Neural cell (in vitro differentiated cells): ENCODE measurements at regions not wholly inside any gene's neighbourhood (a gene's known extent, or its start where the extent isn't known, plus 50 kb on each side); places are given as distances from the start of the nearest gene placed in this dataset.

Experiments
- H2AFZ ChIP-seq: fragments of 200-600, 300-800 bp; sonication (generic), shearing (Covaris generic); 2 replicates; pipeline ENCODE4 v1.6.0; 2014; ENCODE audit warnings: low read depth, mild to moderate bottlenecking, antibody characterized with exemption, low read length, moderate library complexity
- H3F3A ChIP-seq: fragments of 200-600 bp; shearing (Covaris generic); 2 replicates; pipeline ENCODE4 v1.6.1; 2016; ENCODE audit warnings: mild to moderate bottlenecking, moderate library complexity, mixed read lengths, antibody characterized with exemption, low read length; ENCODE audit not compliant: insufficient read depth, poor library complexity, severe bottlenecking
- H3K27ac ChIP-seq: fragments of 200-600, 300-800 bp; sonication (generic), shearing (Covaris generic); 2 replicates; pipeline ENCODE4 v1.5.1; 2014; ENCODE audit warnings: mild to moderate bottlenecking, low read length, moderate library complexity
- H3K27me3 ChIP-seq: fragments of 300-800, 200-600 bp; sonication (generic), shearing (Covaris generic); 2 replicates; pipeline ENCODE4 v1.6.0; 2014; ENCODE audit warnings: mild to moderate bottlenecking, low read depth, low read length, moderate library complexity; ENCODE audit not compliant: insufficient read depth
- H3K36me3 ChIP-seq: fragments of 300-800, 200-600 bp; sonication (generic), shearing (Covaris generic); 2 replicates; pipeline ENCODE4 v1.5.1; 2014; ENCODE audit warnings: mild to moderate bottlenecking, antibody characterized with exemption, low read length, moderate library complexity; ENCODE audit not compliant: insufficient read depth
- H3K4me2 ChIP-seq: fragments of 300-800, 200-600 bp; sonication (generic), shearing (Covaris generic); 2 replicates; pipeline ENCODE4 v1.6.0; 2014; ENCODE audit warnings: mild to moderate bottlenecking, low read length
- H3K4me3 ChIP-seq: fragments of 300-800, 200-600 bp; sonication (generic), shearing (Covaris generic); 2 replicates; pipeline ENCODE4 v1.5.1; 2014; ENCODE audit warnings: mild to moderate bottlenecking, low read length, moderate library complexity
- H3K79me2 ChIP-seq: fragments of 200-600 bp; shearing (Covaris generic); replicated peaks from 2 replicates; pipeline ENCODE4 v1.6.0; 2014; ENCODE audit warnings: mild to moderate bottlenecking, low read length, moderate library complexity; ENCODE audit not compliant: insufficient read depth
- H3K9ac ChIP-seq: fragments of 300-800, 200-600 bp; sonication (generic), shearing (Covaris generic); 2 replicates; pipeline ENCODE4 v1.6.1; 2016; ENCODE audit warnings: mild to moderate bottlenecking, low read length, mixed read lengths
- H3K9me2 ChIP-seq: fragments of 200-600 bp; shearing (Covaris generic); 2 replicates; pipeline ENCODE4 v1.6.1; 2016; ENCODE audit warnings: mild to moderate bottlenecking, low read length, mixed read lengths; ENCODE audit not compliant: insufficient read depth
- H3K9me3 ChIP-seq: fragments of 200-600, 300-800 bp; sonication (generic), shearing (Covaris generic); 2 replicates; pipeline ENCODE4 v1.6.1; 2016; ENCODE audit warnings: mild to moderate bottlenecking, mixed run types, low read length, moderate library complexity, mixed read lengths
- H4K20me1 ChIP-seq: fragments of 200-600 bp; shearing (Covaris generic); 2 replicates; pipeline ENCODE4 v1.6.1; 2016; ENCODE audit warnings: mild to moderate bottlenecking, mixed run types; ENCODE audit not compliant: insufficient read depth
- EP300 ChIP-seq: fragments of 450-650 bp; conservative IDR thresholded peaks from 2 replicates; pipeline ENCODE4 v1.6.1; 2014; ENCODE audit warnings: antibody characterized with exemption, mild to moderate bottlenecking, moderate library complexity; ENCODE audit not compliant: poor library complexity, severe bottlenecking
- EZH2 ChIP-seq: fragments of 200-600, 300-800 bp; shearing (Covaris generic), sonication (generic); IDR thresholded peaks from 2 replicates; pipeline ENCODE4 v1.6.1; 2014; ENCODE audit warnings: antibody characterized with exemption, low read length, borderline replicate concordance, mild to moderate bottlenecking; ENCODE audit not compliant: insufficient read depth, poor library complexity, severe bottlenecking
- MXI1 ChIP-seq: fragments of 450-650 bp; conservative IDR thresholded peaks from 2 replicates; pipeline ENCODE4 v1.6.1; 2014; ENCODE audit warnings: antibody characterized with exemption, mild to moderate bottlenecking; ENCODE audit not compliant: poor library complexity, severe bottlenecking
- POLR2AphosphoS5 ChIP-seq: IDR thresholded peaks from 2 replicates; pipeline ENCODE4 v1.6.1; 2012
- RAD21 ChIP-seq: fragments of 450-650 bp; conservative IDR thresholded peaks from 2 replicates; pipeline ENCODE4 v1.6.1; 2014; ENCODE audit warnings: antibody characterized with exemption, mild to moderate bottlenecking, moderate library complexity
- SMC3 ChIP-seq: fragments of 450-650 bp; conservative IDR thresholded peaks from 2 replicates; pipeline ENCODE4 v1.6.1; 2014; ENCODE audit warnings: antibody characterized with exemption, mild to moderate bottlenecking, moderate library complexity; ENCODE audit not compliant: poor library complexity
- TAF1 ChIP-seq: IDR thresholded peaks from 2 replicates; pipeline ENCODE4 v1.6.1; 2012; ENCODE audit warnings: low read depth
- TF ChIP-seq, protein P1 (sequence below): fragments of 450-650 bp; IDR thresholded peaks from 2 replicates; pipeline ENCODE4 v1.5.1; 2014; ENCODE audit warnings: antibody characterized with exemption, mild to moderate bottlenecking, moderate library complexity; ENCODE audit not compliant: poor library complexity, severe bottlenecking
- TF ChIP-seq, protein P2 (sequence below): IDR thresholded peaks from 2 replicates; pipeline ENCODE4 v1.6.1; 2012; ENCODE audit warnings: borderline replicate concordance

DNA sequence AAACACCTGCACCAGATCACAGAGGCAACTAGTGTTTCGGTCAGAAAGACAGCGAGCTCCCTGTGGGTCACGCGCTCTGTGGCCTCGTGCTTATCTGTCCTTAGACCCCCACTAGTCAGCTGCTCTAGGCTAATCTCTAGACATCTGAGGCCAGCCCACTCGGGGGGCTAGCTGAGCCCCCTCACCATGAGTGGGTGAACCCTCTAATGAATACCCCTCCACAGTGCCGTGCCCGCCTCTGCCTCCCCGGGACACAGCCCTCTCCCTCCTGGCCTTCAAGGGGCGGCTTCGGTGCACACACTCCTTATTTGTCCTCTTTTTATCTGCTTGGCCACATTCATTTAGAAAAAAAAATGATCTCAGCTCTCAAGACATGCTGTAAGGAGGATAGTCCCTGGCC lies 320.1 kb downstream of the C16orf95 start:
- no peaks in the 10 kb centered on the region for H3K27me3 ChIP-seq
- H3K4me2 ChIP-seq: no peak overlapping the region
- H3F3A ChIP-seq: no peaks in the 10 kb centered on the region

DNA sequence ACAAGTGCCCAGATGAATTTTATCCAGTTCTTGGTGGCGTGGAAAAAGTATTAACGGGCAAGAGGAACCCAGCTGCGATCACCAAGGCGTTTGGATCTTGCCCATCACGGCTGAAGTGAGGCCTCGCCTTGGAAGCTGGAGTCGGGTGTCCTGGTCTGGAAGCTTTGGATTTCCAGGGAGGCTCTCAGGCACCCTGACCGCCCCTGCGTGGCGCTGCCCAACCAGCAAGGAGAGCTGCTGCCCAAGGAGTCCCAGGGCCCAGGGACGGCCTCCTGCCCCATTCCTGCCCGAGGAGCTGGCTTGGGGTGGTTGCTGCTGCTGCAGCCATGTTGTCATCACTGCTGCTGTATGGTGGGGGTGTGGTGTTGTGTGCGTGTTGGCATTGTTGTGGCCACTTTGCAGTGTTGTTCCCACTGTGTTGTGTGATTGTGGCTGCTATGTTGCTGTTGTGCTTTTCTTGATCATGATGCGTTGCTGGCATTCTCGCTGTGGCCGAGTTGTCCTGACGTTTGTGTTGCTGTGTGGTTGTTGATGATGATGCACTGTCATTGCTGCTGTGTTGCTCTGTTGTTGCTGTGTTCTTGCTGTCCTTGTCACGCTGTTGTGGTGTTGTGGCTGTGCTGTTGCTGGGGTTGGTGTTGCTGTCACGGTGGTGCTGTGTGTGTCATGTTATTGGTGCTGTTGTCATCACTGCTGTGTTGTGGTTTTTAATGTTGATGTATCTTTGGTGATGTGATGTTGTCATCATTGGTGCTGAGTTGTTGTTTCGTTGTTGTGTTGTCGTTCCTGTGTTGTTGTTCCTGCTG lies 318.8 kb downstream of the C16orf95 start:
- no peaks in the 10 kb centered on the region for H3K27me3 ChIP-seq
- H3K36me3 ChIP-seq: no peaks in the 10 kb centered on the region
- H4K20me1 ChIP-seq: no peaks in the 10 kb centered on the region
- H3K79me2 ChIP-seq: no peaks in the 10 kb centered on the region
- H3K9ac ChIP-seq: no peak overlapping the region
- no peak overlapping the region for H3K4me2 ChIP-seq
- H3K9me3 ChIP-seq: no peaks in the 10 kb centered on the region
- H2AFZ ChIP-seq: no peak overlapping the region
- TF ChIP-seq, protein P1, sequence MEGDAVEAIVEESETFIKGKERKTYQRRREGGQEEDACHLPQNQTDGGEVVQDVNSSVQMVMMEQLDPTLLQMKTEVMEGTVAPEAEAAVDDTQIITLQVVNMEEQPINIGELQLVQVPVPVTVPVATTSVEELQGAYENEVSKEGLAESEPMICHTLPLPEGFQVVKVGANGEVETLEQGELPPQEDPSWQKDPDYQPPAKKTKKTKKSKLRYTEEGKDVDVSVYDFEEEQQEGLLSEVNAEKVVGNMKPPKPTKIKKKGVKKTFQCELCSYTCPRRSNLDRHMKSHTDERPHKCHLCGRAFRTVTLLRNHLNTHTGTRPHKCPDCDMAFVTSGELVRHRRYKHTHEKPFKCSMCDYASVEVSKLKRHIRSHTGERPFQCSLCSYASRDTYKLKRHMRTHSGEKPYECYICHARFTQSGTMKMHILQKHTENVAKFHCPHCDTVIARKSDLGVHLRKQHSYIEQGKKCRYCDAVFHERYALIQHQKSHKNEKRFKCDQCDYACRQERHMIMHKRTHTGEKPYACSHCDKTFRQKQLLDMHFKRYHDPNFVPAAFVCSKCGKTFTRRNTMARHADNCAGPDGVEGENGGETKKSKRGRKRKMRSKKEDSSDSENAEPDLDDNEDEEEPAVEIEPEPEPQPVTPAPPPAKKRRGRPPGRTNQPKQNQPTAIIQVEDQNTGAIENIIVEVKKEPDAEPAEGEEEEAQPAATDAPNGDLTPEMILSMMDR: no peak
- TF ChIP-seq TAF1 (no peak), MXI1 (no peak), RAD21 (no peak), POLR2AphosphoS5 (no peak), EZH2 (no peak), EP300 (no peak), SMC3 (no peak)
- TF ChIP-seq, protein P2, sequence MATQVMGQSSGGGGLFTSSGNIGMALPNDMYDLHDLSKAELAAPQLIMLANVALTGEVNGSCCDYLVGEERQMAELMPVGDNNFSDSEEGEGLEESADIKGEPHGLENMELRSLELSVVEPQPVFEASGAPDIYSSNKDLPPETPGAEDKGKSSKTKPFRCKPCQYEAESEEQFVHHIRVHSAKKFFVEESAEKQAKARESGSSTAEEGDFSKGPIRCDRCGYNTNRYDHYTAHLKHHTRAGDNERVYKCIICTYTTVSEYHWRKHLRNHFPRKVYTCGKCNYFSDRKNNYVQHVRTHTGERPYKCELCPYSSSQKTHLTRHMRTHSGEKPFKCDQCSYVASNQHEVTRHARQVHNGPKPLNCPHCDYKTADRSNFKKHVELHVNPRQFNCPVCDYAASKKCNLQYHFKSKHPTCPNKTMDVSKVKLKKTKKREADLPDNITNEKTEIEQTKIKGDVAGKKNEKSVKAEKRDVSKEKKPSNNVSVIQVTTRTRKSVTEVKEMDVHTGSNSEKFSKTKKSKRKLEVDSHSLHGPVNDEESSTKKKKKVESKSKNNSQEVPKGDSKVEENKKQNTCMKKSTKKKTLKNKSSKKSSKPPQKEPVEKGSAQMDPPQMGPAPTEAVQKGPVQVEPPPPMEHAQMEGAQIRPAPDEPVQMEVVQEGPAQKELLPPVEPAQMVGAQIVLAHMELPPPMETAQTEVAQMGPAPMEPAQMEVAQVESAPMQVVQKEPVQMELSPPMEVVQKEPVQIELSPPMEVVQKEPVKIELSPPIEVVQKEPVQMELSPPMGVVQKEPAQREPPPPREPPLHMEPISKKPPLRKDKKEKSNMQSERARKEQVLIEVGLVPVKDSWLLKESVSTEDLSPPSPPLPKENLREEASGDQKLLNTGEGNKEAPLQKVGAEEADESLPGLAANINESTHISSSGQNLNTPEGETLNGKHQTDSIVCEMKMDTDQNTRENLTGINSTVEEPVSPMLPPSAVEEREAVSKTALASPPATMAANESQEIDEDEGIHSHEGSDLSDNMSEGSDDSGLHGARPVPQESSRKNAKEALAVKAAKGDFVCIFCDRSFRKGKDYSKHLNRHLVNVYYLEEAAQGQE: no peak
- no peak overlapping the region for H3K27ac ChIP-seq
- H3K4me3 ChIP-seq: no peak overlapping the region
- H3F3A ChIP-seq: no peaks in the 10 kb centered on the region
- H3K9me2 ChIP-seq: no peaks in the 10 kb centered on the region

More for the DNA sequence above, 320.1 kb downstream of the C16orf95 start:
- no peaks in the 10 kb centered on the region for H4K20me1 ChIP-seq
- H3K9ac ChIP-seq: no peak overlapping the region
- no peak overlapping the region for H3K4me3 ChIP-seq
- no peaks in the 10 kb centered on the region for H3K79me2 ChIP-seq
- H3K27ac ChIP-seq: no peak overlapping the region
- no peaks in the 10 kb centered on the region for H3K9me3 ChIP-seq
- H2AFZ ChIP-seq: no peak overlapping the region
- no peaks in the 10 kb centered on the region for H3K36me3 ChIP-seq
- no peaks in the 10 kb centered on the region for H3K9me2 ChIP-seq
- TF ChIP-seq, protein P2: no peak
- TF ChIP-seq POLR2AphosphoS5: no peak
- TF ChIP-seq EP300: no peak
- TF ChIP-seq MXI1: no peak
- TF ChIP-seq RAD21: no peak
- TF ChIP-seq EZH2: no peak
- TF ChIP-seq SMC3: no peak
- TF ChIP-seq, protein P1: no peak
- TF ChIP-seq TAF1: no peak
